HG03520 (cell line): ENCODE measurements at regions not wholly inside any gene's neighbourhood (a gene's known extent, or its start where the extent isn't known, plus 50 kb on each side); places are given as distances from the start of the nearest gene placed in this dataset.

Experiments used
- ATAC-seq: cut with Tn5 transposase; IDR thresholded peaks from one replicate; pipeline ENCODE4 v1.9.1; 2021; ENCODE audit warnings: mild to moderate bottlenecking, moderate library complexity; ENCODE audit not compliant: unreplicated experiment

DNA sequence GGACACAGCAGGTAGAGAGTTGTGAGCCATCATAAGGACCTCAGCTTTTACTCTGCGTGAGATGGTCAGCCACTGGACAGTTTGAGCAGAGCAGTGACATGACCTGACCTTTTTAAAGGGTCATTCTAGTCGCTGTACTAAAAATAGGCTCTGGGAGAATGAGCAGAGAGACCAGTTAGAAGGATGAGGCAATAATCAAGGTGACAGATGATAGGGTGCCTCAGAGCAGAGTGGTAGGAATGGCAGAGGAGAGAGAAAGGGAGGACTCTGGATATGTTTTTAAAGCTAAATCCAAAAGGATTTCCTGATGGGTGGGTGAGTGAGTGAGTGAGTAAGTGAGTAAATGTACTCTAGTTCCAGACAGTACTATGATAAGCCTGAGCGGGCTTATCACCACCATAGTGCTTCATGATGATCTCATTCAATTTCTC lies 83.6 kb upstream of the ARHGAP5 start:
- ATAC-seq = no peak

DNA sequence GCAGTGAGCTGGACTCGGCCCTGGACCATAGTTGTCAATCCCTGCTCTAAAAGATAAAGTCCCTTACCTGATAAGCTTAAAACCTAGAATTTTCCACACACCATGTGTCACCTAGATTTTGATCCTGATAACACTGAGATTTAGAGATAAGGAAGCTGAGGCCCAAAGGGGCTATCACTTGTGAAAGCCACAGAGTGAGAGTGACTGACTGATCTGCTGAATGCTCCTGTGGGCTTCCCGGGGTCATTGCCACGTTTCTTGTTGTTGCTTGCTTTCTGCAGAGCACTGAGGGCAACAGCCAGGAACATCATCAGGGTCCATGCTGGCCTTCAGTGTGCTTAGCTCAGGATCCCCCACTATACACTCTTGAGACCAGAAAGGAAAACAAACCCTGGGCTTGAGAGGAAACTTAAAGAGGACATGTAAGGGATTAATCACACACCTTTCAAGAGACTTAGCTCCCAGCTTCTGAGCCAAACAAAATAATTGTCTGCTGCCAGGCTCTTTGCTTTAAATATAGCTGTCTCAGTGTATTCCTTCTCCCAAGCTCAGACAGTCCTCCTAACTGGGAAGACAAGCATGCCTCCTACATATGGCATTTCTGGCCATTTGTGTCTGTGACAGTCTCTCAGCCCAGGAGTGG lies 82.6 kb upstream of the ARHGAP5 start:
- ATAC-seq = no peak

DNA sequence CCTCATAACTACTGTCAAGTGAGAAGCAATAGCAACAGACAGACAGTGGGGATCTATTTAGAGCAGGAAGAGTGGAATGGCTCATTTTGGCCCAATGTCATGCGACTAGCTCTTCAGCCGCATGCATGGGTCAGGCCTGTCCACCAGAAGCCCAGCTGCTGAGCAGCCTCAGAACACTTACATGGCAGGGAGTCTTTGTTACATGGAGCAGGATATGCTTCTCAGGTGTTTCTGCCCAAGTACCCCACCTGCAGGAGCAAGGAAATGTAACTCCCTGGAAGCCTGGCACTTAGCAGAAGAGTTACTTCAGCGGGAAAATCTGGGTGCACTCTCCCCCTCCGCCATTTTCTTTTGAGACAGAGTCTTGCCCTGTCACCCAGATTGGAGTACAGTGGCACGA lies 73.5 kb upstream of the ARHGAP5 start:
- ATAC-seq = no peak

DNA sequence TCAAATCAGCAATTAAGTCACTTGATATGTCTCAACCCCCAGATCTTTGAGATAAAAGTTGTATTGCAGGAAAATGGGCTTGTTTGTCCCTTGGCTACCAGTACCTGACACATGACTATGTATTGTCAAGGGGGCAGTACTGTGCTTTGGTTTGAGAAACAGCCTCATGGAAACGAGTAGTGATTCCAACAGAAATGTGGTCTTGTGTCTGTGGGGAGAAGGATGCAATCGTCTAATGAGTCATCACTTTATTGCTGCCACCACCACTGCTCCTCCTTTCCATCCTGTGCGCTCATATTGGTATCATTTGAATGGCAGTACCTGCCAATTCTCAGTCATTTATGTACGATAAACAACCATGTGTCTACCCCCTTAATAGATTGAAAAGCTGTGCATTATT lies 72.8 kb upstream of the ARHGAP5 start:
- no peak for ATAC-seq

DNA sequence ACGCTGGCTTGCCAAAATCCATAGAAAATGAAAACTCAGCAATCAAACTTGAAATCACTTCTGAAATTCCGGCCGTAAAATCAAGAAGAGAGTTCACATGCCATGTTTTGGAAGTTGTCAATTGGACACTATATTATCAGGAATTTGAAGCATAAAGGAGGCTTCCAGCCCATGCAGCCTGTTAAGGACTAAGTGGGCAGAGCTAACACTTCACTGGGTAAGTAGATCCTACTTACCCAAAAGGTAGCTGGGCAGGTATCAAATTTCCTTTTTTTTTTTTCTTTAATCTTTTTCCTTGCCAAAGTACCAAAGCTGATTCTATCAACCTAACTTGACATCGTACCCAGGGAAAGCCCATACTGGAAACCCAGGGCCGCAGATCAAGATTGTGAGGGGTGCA lies 71.5 kb upstream of the ARHGAP5 start:
- no peak for ATAC-seq

DNA sequence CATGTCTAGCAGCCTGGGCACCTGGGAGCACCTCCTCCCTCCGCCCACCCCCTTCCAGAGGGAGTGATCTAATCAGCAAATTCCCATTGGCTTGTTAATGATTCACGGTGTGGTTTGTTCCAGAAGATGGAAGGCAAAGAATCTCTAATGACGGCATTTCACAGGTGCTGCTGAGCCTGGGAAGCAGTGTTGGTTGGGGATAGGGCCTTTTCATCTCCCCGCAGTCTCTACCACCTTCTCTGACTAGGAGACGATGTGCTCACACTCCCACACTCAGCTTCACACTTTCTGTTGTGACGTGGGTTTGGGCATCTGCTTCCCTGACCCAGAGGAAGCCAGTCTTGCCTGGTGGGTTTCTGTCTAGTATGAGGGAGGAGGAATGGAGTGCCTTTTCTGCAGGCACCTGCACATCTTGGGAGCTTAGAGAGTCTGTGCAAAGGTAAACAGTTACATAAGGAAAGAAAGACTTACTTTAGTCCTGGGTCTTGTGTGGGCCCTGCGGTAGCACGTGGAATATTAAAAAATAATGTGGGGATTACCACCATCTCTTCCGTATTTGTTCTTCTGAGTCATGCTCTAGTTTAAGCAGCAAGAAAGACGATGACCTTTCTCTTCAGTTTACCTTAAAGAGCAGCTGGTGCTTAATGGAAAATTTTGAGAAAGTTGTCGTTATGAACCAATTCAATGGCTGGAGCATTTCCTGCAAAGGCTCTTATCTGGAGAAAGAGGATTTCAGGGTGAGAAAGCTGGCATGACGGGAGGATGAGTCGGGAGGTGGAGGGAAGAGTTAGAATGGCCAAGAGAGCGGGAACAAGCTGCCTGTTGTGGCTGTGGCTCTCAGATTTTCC lies 70.6 kb upstream of the ARHGAP5 start:
- no peak for ATAC-seq

DNA sequence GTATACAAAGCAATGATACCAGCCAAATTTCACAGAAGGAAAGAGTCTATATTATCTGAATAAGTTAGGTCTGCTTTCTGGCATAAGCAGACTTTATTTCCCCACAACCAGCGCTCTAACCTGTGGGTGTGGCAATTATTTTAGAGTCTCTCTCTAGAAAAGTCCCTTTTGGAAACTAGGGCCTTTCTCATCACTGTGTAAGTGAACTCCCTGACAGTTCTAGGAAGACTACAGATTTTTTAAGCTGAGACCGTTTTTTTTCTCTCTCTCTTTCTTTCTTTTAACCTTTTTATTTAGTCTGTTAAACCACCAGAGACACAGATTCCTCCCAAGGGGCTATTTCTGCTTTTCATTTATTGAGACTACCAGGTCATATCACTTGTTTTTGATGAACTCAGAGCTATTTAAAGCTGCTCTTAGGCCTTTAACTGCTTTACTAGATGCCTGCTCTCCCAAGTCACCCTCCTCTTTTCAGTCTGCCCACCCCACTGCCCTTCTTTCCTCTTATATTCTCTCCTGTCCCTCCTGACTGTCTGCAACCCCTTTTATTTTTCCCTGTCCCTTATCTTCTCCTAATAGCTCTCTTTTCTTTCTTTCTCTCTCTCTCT lies 69.2 kb upstream of the ARHGAP5 start:
- ATAC-seq = no peak

DNA sequence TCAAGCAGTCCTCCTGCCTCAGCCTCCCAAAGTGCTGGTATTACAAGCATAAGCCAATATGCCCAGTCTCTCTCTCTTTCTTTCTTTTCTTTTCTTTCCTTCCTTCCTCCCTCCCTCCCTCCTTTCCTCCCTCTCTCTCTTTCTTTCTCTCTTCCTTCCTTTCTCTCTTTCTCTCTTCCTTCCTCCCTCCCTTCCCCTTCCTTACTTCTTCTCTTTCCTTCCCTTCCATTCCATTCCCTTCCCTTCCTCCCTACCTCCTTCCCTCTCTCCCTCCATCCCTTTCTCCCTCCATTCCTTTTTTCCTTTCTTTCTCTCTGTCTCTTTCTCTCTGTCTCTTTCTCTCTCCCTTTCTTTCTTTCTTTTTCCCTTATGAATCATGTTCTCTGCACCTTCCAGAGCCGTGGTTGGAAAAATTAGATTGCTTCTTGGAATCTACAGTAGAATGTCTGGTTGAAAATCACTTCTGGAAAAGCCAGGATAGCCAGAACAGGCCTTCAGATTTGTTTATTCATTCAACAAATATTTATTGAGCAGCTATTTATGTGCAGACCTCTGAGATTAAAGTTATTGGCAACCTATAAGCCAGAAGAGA lies 68.4 kb upstream of the ARHGAP5 start:
- no peak for ATAC-seq

DNA sequence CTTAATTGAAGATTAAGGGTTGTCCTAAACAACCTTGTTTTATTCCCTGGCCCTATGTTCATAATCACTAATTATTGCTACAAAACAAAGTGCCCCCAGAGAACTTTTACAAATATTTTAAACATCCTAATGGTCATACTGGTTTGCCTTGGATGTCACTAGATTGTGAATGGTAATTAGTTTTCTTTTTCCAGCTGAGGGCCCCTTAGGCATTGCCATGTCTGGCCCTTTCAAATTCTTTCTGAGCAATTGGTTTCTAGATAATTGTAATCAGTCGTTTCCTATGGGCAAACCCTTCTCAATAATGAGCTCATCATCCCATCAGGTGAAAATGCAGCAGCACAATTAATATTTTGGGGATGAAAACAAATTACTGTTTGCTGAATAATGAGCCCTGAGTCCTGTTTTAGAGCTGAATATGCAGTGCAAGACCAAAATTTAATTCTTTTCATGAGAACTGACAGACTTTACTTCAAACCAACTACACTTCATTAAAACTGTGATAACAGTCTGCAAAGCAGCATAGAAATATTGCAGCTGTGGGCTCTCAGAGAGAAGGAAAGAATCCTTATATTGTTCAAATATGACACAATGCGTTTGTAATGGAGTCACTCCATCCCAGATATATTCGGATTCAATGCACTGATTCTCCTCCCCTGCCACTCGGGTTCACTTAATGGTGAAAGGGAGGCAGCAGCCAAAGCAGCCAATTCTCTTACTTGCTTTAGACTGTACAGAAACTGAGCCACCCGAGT lies 67.7 kb upstream of the ARHGAP5 start:
- ATAC-seq = no peak

DNA sequence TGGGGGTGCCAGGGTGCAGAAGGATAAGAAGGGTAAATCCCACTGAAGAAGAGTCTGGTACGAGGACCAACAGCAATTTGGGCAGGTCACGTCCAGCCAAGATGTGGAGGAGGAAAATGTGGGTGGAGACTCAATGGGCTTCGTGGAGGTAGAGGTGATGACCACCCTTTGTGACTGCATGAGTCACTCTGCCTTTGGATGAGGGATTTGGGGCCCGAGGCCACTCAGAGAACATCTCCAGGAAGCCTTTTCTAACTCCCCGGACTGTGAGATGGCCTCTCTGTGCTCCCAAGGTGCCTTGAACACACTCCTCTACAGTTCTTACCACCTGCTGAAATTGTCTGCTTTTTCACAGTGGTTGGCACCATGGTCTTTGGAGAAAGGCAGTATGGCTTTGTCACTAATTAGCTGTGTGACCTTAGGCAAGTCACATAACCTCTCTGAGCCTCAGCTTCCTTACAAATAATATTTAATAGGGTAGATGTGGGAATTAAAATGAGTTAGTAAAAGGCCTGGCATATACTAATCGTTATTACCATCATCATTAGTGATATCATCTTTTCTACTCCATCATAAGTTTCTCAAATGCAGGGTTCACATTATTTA lies 67.0 kb upstream of the ARHGAP5 start:
- no peak for ATAC-seq

DNA sequence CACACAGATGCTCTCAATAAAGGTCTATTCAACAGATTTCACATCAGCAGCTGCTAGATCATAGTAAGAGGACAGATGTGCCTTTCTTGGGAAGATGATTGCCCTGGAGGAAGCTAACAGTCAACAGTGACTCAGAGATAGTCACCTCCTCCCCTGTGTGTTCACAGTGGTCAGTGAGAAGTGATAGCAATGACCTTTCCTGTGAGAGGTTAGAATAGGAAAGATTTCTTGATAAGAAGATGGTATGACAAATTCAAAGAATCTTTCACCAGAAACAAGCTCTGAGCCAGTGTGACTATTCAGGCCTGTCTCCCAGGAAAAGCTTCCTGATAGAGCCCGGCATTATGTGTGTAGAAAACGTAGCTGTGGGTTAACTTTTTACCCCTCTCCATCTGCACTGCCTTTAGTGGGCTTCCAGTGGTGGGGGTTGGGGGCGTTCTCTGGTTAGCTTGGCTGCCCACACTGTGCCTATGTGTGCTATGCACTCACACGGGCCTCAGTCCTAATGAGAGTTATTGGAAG lies 66.4 kb upstream of the ARHGAP5 start:
- ATAC-seq = no peak

DNA sequence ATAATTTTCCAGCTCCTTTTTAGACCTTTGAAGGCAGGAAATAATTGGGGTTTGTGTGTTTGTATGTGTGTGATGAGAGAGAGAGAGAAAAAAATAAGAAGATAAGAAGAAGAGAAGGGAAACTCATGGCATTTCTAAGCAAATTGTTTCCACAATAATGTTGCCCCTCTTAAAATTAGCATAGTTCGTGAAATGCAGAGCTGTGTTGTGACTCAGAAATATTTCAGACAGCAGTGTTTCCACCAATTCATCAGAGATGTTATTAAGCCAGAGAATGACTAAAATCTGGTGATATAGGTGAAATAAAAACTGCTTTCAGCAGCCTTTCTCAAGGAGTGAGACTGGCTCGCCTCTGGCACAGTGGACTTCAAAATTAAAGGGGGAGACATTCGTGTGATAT lies 65.9 kb upstream of the ARHGAP5 start:
- no peak for ATAC-seq

DNA sequence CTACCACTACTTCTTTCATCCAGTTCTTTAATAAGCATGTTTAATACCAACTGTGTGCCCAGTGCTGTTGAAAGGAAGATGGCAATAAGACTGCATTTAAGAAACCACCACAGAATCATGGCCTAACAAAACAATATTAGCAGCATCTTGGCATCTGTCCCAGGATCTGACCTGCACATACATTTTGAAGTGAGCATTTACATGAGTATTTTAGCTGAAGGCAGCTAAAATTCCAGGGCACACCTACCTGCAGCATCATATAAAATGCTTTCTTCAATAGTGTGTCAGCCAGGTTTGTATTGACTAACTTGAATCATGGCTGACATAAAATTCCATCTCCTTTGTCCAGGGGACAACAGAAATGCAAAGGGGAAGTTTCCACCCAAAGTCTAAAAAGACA lies 65.0 kb upstream of the ARHGAP5 start:
- ATAC-seq = no peak

DNA sequence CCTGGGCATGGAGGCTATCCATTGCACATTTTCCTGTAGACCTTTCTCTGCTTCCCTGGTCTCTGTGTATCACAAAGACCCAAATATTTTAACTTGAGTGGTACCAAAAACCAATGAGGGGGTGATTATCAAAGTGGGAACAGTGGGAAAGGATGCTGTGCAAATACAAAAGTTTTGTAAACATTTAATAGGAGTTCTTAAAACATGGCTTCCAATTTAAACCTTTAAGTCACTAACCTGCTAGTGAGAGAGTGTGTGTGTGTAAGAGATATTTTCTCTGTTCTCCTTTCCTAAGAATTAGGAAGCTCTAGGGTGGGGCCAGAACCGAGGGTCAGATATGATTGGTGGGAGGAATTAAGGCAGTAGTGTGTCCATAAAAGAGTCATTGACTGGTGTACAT lies 64.5 kb upstream of the ARHGAP5 start:
- no peak for ATAC-seq

DNA sequence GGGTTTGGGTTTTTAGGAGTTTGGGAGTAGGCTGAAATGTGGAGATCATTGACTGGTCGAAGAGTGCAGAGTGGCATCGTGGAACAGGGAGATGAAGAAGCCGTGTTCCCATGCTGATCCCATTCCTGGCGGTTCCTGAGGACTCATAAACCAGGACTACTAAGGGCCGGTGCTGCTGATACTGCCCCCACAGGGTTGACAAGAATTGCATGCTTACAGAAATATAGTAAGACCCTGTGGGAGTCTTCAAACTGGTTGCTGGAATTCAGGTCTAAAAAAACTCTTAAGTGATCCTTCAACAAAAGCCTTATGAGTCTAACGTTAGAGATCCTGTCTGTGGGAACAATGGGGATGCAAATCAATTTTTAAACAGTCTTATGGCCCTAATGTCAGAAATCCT lies 64.0 kb upstream of the ARHGAP5 start:
- ATAC-seq = no peak

DNA sequence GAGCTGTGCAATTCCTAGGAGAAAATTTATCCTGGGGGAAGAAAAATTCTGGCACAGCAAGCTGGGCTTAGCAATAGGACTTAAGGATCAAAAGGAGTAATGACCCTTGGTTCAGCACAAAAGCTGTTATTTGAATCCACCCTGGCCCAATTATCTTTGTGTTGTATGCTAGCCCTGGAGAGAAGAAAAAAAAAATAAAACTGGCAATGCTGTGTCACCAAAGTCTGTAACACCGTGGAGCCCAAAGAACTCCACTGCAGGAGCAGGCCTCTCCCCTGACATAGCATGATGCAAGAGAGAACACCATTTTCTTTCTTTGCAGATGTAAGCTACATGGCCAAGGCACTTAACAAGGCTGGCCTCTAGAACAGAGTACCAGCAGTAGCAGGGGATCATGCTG lies 63.0 kb upstream of the ARHGAP5 start:
- ATAC-seq = no peak

DNA sequence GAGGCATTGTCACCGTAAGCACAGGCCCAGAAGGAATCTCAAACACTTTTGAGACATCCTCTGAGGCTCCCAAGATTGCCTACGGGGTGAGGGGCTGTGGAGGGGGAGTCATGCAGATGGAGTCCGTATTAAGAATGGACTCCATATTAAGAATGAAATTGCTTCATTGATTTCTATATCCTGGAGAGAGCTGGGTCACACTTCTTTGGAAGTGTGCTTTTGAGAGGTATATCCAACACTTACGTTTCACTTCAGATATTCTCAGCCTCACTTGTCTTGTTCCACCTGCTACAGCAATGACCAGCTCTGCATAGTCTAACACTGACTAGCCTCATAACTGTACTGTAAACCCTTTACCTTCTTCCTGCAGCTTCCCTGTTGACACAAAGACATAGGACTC lies 62.6 kb upstream of the ARHGAP5 start:
- ATAC-seq = no peak

DNA sequence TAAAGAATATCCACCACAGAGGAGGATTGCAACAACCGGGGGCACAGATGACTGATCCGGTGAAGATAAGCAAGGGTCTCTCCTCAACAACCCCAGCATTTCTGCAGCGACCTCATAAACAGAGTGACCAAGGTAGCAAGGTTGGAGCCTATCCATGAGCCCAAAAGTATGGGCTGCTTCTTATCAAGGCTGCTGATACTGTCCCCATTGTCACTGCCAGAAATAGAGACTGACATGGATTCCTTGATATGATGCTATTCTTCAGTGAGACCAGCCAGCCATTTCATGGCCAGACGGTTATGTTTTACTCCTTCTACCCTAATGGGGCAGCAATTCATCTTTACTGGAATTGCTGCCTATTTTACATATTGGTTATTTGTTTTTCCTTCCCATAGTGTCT lies 61.9 kb upstream of the ARHGAP5 start:
- no peak for ATAC-seq

DNA sequence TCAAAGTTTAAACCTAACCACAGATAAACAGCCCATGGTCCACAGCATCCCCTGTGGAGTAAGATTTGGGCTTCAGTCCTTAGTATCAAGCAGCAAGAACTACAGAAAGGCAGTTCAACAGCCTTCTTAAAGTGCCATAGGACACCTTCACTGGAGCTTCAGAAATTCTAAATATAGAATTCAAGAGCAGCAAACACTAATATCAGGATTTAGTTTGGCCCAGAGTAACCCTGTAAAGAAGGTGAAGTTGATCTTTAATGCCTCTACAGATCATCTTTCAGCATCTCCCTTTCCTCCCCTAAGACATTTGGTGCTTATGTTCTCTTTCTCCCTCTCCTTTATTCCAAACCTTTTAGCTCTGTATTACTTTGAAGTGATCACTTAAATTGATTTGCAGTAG lies 59.5 kb upstream of the ARHGAP5 start:
- ATAC-seq = no peak

DNA sequence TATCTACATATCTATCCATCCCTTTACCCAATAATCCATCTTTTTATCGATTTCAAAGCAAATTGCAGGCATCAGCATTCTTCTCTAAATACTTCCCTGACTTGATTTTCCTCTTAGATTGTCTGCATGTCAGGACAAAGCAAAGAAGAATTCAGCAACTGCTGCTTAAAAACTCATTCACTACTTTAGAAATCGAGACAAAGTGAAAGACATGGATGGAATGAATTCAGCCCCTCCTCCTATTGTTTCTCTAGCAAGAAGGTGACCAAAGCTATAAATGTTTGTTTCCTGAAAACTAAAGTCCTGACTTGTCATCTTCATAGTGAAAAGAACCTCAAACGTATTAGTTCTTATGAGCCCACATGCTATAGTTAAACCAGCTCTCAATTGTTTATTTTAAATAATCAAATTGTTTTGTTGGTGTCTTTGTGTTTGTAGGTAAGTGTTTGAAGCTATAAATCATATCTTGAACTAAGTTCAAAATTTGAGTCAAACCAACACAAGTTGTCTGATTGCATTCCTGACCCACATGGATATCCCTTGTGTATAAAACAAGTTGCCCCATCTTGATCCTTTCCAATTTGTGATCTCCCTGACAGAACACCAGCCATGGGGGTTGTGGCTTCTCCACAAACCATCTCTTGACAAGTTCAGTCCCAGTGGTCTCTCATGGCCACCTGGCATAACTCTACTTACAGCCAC lies 58.6 kb upstream of the ARHGAP5 start:
- ATAC-seq = no peak
